GM04503 (cell line): ENCODE measurements at regions not wholly inside any gene's neighbourhood (a gene's known extent, or its start where the extent isn't known, plus 50 kb on each side); places are given as distances from the start of the nearest gene placed in this dataset.

Experiments
- DNase-seq: peaks from one replicate; pipeline ENCODE4 v3.0.0-alpha.2; 2012; ENCODE audit warnings: low read depth

DNA sequence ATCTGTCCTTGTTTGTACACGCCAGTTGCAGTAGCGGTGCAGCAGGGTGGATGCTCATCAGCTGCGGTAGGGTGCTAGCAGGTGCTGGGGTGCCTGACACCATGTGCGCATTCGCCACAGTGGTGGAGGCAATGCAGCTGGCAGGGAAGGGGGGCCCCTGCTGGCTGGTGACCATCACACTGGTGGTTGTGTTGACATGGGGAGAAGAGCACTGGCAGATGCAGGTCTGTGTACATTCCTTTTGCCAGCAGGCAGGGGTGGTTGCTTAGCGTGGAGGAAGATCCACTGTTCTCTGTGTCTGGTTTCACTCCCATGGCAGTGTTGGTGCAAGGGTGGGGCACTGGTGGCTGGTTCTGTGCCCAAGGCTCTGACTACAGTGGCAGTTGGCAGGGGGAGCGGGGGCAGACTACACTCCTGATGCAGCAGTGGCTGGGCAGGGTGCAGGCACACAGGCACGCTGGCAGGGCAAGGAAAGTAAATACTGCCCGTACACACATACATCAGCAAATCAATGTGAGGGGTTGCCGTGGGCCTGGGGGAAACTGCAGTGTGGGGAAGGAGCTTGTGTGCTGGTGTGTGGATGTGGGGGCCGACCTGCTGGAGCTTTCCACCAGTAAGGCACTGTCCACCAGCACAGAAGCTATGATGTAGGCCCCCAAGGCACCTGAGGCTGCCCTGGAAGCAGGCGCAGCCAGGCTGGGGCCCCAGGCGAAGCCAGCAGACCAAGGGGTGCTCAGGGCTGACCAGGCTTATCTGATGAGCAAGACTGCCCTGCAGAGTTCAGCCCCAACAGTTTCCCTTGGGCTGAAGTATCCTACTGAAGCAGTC, 87.2 kb upstream of the UNC5B start:
- no peak for DNase-seq

- DNase-seq, result no peak
Observed at GRCh38 chr10:71125749-71126107, 86.6 kb upstream of the UNC5B start.

DNA sequence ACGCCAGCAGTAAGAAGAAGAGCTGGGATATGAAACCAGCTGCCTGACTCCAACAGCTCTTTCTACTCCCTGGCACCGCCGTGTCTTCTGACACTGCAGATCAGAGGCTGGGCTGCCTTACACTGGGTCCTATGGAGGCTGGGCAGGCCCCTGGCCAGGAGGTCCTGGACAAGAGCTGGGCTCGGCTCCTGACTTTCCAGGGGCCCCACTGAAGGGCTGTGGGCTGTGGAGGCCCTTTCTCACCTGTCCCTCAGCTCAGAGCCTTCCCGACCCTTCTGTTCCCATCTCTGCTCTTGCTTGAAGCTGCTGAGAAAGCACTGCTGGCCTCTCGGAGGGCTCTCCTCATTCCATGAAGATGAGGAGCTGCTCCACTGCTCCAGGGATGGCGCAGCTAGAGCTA, 85.9 kb upstream of the UNC5B start:
- no peak for DNase-seq

DNA sequence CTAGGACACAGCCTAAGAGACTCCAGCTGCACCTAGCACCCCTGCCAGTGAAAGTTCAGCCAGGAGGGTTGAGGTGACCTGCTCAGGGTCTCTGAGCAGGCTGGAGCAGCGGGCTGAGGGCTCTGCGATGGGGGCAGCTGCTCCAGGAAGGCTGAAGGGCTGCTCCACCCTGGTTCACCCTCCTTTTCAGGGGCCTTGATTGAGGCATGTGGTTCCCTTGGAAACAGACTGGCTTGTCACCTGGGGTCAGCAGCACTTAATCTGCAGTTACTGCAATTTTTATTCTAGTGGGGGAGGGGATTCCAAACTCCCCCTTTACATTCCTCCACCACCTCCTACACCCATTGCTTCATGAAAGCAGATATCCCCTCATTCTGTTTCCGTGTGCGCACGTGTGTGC, 85.3 kb upstream of the UNC5B start:
- DNase-seq, result no peak

GRCh38 chr10:71127773-71128172, 84.6 kb upstream of the UNC5B start:
- no peak for DNase-seq

DNA sequence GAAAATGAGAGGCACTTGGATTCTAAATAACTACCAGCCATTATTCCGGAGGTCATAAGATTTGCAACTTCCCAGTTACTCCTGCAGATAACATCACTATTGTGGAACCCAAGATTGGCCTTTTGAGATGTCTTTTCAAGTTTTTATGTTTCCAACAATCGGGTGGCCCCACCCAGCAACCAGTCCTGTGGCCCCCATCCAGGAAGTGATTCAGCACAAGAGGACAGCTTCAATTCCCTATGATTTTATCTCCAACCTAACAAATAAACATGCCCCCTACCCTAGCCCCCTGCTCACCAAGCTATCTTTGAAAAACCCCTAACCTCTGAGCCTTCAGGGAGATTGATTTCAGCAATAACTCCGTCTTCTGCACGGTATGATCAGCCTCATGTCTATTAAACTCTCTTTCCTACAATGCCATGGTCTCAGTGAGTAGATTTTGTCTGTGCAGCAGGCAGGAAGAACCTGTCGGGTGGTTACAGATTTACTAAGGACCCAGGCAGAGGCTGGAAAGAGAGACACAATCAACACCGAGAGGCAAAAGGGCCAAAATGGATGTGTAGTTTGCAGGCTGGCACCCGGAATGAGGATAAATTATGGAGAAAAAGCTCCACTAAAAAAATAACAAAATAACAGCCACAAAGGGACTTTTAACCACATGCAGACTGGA, 83.9 kb upstream of the UNC5B start:
- DNase-seq, result no peak

- DNase-seq, result no peak
Observed at GRCh38 chr10:71131096-71131495, 81.3 kb upstream of the UNC5B start.

DNA sequence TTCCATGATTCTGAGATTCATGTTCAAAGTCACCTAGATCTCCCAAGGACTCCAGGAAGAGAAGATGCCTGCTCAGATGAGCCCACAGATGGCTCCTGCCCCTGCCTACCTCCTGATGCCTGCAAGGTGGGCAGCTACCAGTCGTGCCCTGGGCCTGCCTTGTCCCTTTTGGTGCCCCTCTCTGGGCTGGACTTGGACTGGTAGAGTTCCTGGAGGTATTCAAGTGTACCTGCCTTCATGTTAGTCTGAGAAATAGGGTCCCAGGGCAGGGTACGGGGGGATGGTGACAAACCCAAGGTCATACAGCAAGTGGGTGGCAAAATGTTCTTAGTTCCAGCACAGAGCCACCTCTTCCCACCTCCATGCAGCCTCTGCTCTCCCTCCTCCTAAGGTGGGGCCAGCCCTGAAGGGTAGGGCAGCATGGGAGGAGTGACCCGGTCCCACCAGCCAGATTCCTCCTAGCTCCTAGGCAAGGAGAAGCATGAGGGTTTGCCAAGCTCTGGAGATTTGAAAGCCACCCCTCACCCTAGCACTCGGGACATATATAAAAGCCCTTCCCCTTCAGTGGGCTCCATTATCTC, 80.8 kb upstream of the UNC5B start:
- DNase-seq, result no peak

GRCh38 chr10:71132321-71132810, 80.0 kb upstream of the UNC5B start:
- DNase-seq, result no peak

DNA sequence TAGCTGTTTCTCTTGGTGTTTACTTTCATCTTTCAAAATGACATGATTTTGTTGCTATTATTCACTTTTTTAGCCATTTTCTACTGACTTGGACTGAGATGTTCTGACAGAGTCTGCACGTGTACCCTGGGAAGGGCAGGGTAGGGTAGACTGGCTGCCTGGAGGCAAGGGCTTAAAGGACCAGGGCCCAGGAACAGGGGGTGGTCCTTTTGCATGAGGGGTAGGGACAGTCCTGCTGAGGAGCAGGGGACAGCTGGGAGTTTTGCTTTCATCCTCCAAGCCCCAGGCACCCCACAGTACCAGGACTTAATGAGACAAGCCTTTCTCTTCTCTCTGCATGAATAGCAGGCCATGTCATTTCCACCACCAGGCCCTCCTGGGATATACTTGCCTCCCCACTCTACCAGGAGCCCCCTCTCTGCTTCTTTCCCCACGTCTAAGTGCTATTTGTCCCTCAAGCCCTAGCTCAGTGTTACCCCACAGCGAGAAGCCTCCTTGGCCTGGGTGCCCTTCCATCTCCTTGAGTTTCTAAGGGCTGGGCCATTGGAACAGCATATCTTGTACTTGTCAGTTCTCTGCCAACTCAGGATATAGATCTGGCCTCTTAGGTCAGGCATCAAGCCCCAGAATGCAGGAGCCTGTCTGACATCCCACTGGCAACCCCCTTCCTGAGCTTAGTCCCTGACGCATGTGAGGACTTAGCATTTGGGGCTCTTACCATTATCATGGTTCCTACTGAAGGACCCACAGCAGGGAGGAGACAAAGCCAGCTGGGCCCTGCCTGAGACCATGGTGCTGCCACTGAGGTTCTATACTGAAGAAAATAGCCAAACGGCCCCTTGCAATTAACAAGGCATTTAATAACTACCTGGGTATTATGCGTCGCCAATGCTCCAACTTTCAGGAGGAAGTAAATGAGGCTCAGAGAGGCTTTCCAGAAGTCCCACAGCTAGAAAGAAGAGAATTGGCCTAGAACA, 78.4 kb upstream of the UNC5B start:
- DNase-seq, result no peak

GRCh38 chr10:71134732-71135211, 77.6 kb upstream of the UNC5B start:
- DNase-seq, result no peak

- no peak for DNase-seq
Observed at GRCh38 chr10:71135236-71135635, 77.1 kb upstream of the UNC5B start.

DNA sequence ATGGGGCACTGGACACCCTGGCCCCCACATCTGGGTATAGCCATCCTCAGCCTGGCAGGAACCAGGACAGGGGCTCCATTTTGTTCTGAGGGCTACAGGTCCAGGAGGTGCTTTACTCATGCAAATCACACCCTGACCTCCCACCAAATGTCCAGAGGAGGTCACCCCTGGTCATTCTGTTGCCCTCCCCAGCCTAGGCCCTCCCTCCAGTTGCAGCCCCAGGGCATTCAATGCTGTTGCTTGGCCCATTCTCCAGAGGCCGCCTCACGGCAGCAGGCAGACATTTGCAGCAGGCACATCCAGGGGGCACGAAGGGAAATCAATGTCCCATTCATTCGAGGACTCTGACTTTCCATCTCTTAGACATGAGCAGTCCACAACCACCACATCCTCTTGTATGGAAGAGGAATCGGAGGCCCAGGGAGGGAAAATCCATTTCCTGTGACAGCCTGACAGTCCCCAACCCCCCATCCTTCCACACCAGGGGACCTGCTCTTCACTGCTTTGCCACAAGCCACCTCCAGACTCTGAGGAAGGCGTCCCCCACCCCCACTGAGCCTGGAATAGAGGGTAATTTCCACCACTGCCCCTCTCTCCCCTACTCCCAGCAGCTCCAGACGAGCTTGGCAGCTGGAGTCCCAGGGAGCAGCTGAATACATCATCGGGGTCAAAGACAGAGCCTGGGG, 76.2 kb upstream of the UNC5B start:
- DNase-seq, result no peak

GRCh38 chr10:71137701-71138100, 74.7 kb upstream of the UNC5B start:
- no peak for DNase-seq

DNA sequence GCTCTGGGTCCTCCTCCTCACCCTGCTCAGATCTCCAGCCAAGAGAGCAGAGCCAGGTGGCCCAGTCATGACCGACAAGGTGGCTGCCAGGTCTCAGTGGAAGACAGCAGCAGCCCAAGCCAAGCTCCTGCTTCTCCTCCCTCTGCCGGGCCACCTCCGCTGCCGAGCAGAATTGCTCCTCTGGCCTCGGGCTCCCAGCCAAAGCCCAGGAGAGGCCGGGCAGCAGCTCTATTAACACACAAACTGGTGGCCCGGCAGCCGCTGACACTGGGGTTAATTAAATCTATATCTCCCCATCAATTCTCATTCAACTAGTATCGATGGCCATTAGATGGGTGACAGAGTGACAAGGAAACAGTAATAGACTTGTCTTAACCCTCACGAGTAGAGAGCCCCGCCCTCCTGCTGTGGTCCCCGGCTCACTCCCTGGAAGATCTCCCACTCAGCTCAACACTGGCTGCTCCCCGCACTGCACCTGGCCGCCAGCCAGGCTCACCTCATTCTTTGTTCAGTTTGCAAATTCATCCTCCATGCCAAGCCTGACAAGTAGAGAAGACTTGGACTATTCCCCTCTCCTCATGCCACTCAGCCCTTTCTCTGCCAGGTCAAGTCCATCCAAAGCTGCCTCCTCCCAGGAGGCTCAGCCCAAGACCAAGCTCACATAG, 74.1 kb upstream of the UNC5B start:
- no peak for DNase-seq

DNA sequence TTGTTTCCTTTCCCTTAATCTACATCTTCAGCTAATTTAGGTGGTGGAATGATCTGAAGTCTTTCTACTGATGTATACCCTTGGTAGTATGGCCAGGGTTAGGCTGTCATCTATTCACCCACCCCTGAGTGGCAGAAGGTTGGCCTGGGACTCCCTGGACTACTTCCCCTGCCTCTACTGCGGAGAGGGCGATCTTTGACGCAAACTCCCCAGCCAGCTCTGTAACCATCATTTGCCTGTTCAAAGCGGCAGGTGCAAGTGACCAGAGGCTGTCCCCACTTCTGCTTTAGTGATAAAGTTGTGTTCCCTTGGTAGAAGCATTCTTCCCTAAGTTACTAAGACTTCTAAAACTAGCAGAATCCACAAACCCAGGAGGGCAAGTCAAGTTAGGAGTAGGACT, 70.8 kb upstream of the UNC5B start:
- no peak for DNase-seq

GRCh38 chr10:71143170-71143569, 69.2 kb upstream of the UNC5B start:
- DNase-seq, result no peak

DNA sequence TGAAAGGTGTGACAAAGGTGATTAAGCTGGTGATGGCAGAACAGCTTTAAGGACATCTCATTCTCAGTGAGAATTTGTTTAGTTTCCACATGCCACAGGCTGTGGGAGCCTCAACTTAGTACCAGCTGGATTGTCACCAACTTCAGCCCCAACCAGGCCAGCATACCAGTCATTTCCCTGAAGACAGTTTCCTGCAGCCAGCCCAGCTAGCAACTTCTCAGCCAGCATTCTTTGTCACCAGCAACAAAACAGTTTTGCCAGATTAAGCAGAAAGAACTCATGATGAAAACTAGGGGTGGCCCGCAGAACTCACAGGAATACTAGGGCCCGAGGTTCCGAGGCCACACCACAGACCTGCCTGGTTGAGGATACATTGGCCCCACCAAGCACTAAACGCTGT, 68.8 kb upstream of the UNC5B start:
- DNase-seq, result no peak

DNA sequence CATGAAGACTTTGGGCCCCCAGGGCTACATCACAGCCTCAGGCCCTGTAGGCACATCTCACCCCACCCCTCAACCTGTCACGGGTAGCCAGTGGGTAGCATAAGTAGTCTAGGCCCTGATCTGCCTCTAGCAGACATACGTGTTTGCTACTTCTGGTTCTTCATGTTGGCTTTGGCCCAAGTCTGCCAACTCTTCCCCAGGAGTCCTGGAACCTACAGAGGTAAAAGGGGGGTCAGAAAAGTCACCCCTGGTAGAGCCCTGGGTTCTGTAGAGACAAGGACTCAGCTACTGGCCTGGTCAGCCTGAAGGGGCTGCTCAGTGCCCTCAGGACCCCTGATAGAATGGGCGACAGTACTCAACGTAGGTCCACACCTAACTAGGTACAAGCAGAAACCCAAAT, 67.5 kb upstream of the UNC5B start:
- DNase-seq, result no peak

DNA sequence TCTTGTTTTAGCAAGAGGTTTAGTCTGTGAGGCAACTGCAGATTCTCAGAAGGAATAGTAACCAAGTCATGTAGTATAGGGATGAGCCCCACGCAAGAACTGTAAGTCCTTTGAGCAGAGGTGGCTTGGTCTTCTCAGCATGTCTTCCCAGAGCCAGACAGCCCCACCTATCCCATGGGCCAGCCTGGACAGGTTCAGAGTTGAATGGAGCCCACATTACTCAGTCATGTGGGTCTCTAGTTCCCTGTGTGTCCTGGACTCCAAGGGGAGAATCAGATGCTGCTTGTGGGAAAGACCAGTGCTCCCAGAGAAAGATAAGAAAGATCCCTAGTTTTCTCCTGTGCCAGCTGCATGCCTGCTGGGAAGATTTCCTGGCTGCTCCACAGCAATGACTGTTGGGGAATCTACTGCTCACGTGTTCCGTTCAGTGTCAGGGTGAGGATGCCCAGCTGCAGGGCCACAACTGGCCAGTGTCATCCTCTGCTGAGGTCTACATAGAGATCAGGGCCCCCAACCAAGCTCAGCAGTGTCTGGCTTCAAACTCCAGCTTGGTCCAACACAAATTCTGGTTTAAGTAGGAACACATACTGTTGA, 66.9 kb upstream of the UNC5B start:
- no peak for DNase-seq
